ENCODE measurements at regions not wholly inside any gene's neighbourhood (a gene's known extent, or its start where the extent isn't known, plus 50 kb on each side); places are given as distances from the start of the nearest gene placed in this dataset.

DNA sequence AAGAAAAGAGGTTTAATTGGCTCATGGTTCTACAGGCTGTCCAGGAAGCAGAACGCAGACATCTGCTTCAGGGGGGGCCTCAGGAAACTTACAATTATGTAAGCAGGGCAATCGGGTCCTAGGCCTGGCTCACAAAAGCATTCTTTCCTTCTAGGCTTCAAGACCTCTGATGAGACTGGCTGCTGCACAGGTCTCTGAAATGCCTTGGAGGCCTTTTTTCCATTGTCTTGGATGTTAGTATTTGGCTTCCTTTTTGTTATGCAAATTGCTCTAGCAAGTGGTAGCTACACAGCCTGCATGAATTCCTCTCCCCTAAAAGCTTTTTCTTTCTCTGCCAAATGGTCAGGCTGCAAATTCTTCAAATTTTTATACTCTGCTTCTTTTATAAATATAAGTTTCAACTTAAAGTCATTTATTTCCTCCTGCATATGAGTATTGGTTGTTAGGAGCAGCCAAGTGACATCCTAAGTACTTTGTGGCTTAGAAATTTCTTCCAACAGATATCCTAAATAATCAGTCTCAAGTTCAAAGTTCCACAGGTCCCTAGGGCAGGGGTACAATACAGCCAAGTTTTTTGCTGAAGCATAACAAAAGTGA lies 83.1 kb upstream of the SEMA3A start:
- no peak for DNase-seq

DNA sequence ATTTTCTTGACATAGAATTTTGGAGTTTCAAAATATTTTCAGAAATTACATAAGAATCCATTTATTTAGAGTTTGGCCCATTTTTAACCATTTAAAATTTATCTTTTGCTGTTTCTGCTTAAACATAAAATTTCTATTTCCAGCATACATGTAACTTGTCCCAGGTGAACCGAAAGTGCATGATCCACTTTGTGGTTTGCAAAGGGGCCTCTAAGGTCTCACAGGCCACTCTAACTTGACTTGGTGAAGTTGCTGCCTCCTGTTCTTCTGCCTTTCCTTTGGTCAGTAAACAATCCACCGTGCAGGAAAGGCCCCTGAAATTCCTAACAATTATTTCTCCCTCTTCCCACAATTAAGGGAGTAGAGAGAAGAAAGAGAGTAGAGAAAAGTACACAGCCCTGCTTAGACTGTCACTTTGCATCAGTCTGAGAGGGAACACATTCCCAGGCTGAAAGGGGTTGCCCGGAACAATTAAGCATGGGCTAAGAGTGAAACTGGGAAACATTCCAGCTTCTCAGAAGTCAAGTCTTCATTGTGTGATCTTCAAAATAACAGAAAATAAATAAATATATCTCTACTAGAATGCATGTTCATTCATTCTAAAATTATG lies 79.5 kb upstream of the SEMA3A start:
- DNase-seq = no peak

DNA sequence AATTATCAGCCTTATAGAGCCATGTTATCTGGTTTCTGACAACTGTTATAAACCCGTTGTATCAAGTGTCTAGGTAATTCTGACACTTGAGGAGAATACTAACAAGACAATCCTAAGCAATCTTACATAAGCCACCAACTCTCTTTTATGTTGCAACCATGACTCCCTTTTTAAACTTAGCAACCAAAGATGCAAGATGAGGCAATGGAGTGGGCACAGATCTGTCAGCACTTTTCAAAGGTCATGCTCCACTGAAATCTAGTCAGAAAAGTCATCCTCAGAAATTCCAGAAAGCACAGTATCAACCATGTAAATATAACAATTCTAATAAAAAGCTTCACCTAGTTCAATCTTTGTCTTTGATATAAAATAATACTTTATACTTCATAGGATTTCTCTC lies 77.0 kb upstream of the SEMA3A start:
- no peak for DNase-seq

DNA sequence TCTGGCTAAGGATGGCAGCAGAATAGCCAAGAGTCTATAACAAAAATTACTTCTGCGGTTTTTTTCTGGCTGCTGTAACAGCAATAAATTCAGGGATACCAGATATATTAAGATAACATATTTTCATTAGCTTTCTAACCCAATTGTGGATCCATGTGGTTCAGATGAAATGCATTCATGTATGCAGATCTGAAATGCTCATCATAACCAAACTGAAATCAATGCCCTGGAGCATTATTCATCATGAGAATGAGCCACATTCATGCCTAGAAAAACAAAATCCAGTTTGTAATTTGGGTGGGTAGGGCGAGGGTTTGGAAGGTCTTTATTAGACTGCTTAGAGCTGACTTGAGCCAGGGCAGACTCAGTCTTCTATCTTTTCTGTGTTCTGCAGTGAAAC lies 69.8 kb upstream of the SEMA3A start:
- no peak for DNase-seq

GRCh38 chr7:84263106-84263505 lies 68.5 kb upstream of the SEMA3A start:
- no peak for DNase-seq

DNA sequence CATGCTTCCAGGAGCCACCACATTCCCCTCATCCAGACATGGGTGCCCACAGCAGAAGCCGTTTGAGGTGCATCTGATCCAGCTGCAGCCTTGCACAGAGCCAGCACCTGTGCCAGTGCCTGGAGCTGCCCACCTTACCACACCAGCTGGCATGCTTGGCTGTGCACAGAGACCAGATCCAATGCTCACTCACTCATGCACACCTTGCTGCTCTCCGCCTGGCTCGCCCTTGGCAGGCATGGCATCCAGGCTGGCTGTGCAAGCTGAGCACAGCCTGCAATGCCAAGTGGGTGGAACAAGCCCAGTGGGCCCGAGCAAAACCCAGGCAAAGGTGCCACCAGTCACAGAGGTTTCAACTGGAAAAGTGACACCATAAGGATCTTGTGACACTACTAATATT lies 66.9 kb upstream of the SEMA3A start:
- no peak for DNase-seq

DNA sequence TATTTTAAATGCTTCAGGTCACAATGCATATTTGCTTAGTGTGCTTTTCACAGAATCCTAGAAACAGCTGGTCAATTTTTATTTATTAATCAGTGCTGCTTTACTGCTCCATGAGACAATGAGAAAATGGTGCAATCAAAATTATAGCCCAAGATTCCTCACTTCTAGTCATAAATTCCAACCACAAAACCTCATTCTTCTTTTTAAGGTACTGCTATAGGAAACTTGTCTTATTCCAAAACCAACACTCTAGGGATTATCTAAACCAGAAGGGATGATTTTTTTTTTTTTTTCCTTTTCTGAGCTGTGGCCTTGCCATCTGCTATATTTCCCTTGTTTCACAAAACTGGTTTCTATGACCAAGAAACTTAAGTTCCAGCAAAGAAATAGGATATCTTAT lies 64.0 kb upstream of the SEMA3A start:
- DNase-seq = no peak

DNA sequence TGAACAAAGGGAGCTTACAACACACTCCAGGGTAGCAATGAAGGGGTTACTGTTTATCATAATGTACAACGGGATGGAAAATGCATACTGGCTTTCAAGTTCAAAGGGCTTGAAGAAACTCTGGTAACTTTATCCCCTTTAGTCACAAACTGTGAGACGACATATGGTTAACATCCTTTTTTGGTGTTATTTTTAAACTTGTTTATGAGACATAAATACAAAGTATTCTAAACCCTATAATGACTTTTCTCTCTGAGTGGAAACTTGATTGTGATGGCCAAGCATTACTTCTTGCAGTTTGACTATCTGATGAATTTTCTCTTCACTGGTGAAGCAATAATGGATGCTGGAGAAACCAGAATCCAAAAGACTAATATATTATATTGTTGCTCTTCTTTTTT lies 62.0 kb upstream of the SEMA3A start:
- DNase-seq = no peak

GRCh38 chr7:84251277-84251781 lies 56.7 kb upstream of the SEMA3A start:
- no peak for DNase-seq

- no peak for DNase-seq
Measured at GRCh38 chr7:84250452-84250851, 55.9 kb upstream of the SEMA3A start.

- DNase-seq = no peak
Measured at GRCh38 chr7:84249656-84250055, 55.1 kb upstream of the SEMA3A start.

DNA sequence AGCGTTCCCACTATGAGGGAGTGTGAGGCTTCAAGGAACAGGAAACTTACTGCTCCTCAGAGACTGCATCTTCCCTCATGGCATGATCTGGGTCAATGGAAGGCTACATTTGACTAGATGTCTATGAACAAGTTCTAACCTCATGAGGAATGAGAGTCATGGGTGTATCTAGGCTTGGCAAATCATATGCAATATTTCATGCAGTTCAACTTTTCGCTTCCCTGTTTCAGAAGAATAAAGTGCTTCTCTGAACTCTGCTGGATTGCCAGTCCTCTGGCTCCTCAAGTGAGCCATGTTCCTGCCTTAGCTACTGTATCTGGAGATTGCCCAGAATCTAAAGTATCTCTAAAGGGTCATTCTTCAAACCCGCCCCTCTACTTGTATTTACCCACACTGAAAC lies 54.3 kb upstream of the SEMA3A start:
- DNase-seq = no peak

DNA sequence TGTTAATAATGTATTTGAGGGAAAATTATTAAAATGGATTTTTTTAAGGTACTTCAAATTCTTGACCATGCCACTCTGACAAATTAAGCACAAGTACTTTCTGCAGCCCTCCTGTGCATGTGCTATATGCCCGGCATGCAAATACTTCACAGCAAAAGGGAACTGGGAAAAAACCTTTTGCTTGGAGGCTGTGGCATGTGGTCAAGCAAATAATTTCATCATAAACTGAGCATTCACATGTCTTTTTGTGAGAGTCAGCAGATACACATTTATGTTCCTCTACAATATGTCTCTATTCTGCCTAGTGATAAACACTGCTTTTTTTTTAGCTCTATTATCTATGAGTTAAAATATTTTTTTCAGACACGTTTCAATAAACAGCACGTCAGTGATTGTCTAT lies 53.7 kb upstream of the SEMA3A start:
- no peak for DNase-seq

DNA sequence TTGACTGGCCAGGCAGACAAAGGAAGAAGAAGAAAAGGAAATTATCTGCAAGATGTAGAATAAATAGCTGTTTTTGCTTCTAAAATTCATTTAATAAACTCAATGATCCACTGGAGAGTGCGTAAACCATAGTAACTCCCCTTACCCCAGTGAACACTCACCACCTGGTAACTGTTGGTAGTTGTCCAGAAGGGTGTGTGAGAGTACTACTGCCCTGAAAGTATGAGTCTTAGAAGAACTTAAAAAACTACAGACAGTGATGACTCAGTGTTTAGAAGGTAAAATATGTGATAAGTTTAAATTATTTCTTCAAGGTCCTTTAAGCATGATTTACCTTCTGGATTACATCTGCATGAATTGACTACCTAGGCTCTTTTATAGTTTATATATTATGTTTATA lies 53.0 kb upstream of the SEMA3A start:
- no peak for DNase-seq

GRCh38 chr7:84245835-84246234 lies 51.2 kb upstream of the SEMA3A start:
- no peak for DNase-seq
